WTC11 (cell line): ENCODE measurements at regions not wholly inside any gene's neighbourhood (a gene's known extent, or its start where the extent isn't known, plus 50 kb on each side); places are given as distances from the start of the nearest gene placed in this dataset.

Source experiments
- CBFB ChIP-seq: sonication (generic); formaldehyde crosslinking; IDR thresholded peaks from 2 replicates; pipeline ENCODE4 v1.8.1; 2022; ENCODE audit warnings: mild to moderate bottlenecking, low read depth, missing genetic modification reagents
- CTCF ChIP-seq: fragments of 200-600 bp; IDR thresholded peaks from 2 replicates; pipeline ENCODE4 v1.8.0; 2022; ENCODE audit warnings: antibody characterized with exemption
- FOXP4 ChIP-seq: sonication (generic); formaldehyde crosslinking; IDR thresholded peaks from 2 replicates; pipeline ENCODE4 v1.8.0; 2022; ENCODE audit warnings: mild to moderate bottlenecking, missing genetic modification reagents
- IRF2 ChIP-seq: sonication (generic); formaldehyde crosslinking; IDR thresholded peaks from 2 replicates; pipeline ENCODE4 v1.8.0; 2022; ENCODE audit warnings: low read depth, missing genetic modification reagents, borderline replicate concordance
- KAT7 ChIP-seq: sonication (generic); formaldehyde crosslinking; IDR thresholded peaks from 2 replicates; pipeline ENCODE4 v1.8.1; 2023; ENCODE audit warnings: missing genetic modification reagents, mild to moderate bottlenecking, borderline replicate concordance
- MAX ChIP-seq: sonication (generic); formaldehyde crosslinking; IDR thresholded peaks from 2 replicates; pipeline ENCODE4 v1.8.0; 2022; ENCODE audit warnings: mild to moderate bottlenecking, missing genetic modification reagents
- NFYB ChIP-seq: sonication (generic); formaldehyde crosslinking; conservative IDR thresholded peaks from 2 replicates; pipeline ENCODE4 v1.8.0; 2022; ENCODE audit warnings: low read depth, missing genetic modification reagents
- USF1 ChIP-seq: sonication (generic); formaldehyde crosslinking; IDR thresholded peaks from 2 replicates; pipeline ENCODE4 v1.8.0; 2022; ENCODE audit warnings: mild to moderate bottlenecking, missing genetic modification reagents
- ZBTB43 ChIP-seq: sonication (generic); formaldehyde crosslinking; IDR thresholded peaks from 2 replicates; pipeline ENCODE4 v1.8.1; 2023; ENCODE audit warnings: mild to moderate bottlenecking, missing genetic modification reagents
- ZNF121 ChIP-seq: sonication (generic); formaldehyde crosslinking; IDR thresholded peaks from 2 replicates; pipeline ENCODE4 v1.8.0; 2023; ENCODE audit warnings: missing genetic modification reagents

- TF ChIP-seq CTCF (no peak), ZBTB43 (CRISPR knock-in tag) (no peak), IRF2 (CRISPR knock-in tag) (no peak), FOXP4 (CRISPR knock-in tag) (no peak), NFYB (CRISPR knock-in tag) (no peak), MAX (CRISPR knock-in tag) (no peak), USF1 (CRISPR knock-in tag) (no peak), CBFB (no peak), ZNF121 (CRISPR knock-in tag) (no peak), KAT7 (CRISPR knock-in tag) (no peak)
These were observed 261.6 kb downstream of the PLK2 start for GRCh38 chr5:58198330-58198729.
